ENCODE measurements at regions not wholly inside any gene's neighbourhood (a gene's known extent, or its start where the extent isn't known, plus 50 kb on each side); places are given as distances from the start of the nearest gene placed in this dataset.

DNA sequence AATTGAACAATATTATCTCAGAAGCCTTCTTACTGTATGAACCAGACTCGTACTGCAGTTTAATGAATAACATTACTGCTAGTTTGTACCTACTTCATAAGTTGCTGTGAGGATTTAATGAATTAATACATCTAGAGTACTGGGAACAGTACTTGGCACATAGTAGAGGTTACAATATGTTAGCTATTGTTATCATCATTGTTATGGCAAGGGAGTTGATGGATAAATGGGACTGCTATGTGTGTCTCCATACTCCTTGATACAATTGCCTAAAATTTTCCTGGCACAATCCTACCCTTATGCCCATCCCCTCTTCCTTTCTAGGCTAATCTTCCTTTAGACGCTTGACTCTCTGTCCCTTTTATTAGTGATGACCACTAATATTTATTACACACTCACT, 473.6 kb downstream of the MCTP2 start:
- intact Hi-C loops (cut with micrococcal nuclease; ENCODE audit: unreplicated experiment), result no loop called here
- FAIRE-seq (no peak), ATAC-seq (no peak), DNase-seq (ENCODE audit: low spot score) (no peak)
- Histone ChIP-seq H3K9ac (ENCODE audit: insufficient read depth, low read depth, low read length) (no peak overlapping the region), H4K20me1 (ENCODE audit: insufficient read depth, low read length) (no peaks in the 10 kb centered on the region), H3K27me3 (ENCODE audit: control insufficient read depth in 1 of 2, insufficient read depth in 2 of 2, low read length in 2 of 2) (no peaks in the 10 kb centered on the region), H3K4me2 (ENCODE audit: low read depth, low read length) (no peak overlapping the region), H3K79me2 (ENCODE audit: insufficient read depth, low read length) (no peaks in the 10 kb centered on the region), H2AFZ (ENCODE audit: low read length) (no peak overlapping the region), H3K36me3 (replicated peaks in 1 of 2; ENCODE audit: control insufficient read depth in 1 of 2, insufficient read depth in 2 of 2, low read length in 2 of 2) (no peaks in the 10 kb centered on the region), H3K27ac (ENCODE audit: extremely low read length, insufficient read depth, low read length) (no peak overlapping the region), H3K4me1 (ENCODE audit: insufficient read depth, low read length) (no peaks in the 10 kb centered on the region), H3K9me3 (ENCODE audit: low read length) (peaks cover 10% of the 10 kb centered on the region), H3K4me3 (replicated peaks in 1 of 3; ENCODE audit: insufficient read depth in 1 of 3, low read depth in 2 of 3, low read length in 3 of 3) (no peak overlapping the region)
- POLR2A ChIA-PET, result no interaction called here
- in situ Hi-C loops (cut with HindIII; ENCODE audit: extremely low pct_ligation_motif_present, low pct_unique_long_range_greater_than_20kb), result loop anchor here (25.0 kb wide), 1 partner anchor 107 kb away; no protein-coding TSS in a partner anchor
- CTCF ChIA-PET (ENCODE audit: low intra/inter-chr PET ratio, low total read pairs), result no interaction called here
- no TSS peak for BruUV-seq (replicated peaks)
- TF ChIP-seq ZNF549 (CRISPR knock-in tag; IDR thresholded peaks at IDR 0.05) (no peak), GATAD1 (CRISPR knock-in tag; IDR thresholded peaks at IDR 0.05) (no peak), ZBTB25 (CRISPR knock-in tag; IDR thresholded peaks at IDR 0.05) (no peak), TEAD3 (CRISPR knock-in tag; optimal IDR thresholded peaks at IDR 0.05; ENCODE audit: borderline replicate concordance) (no peak), FLYWCH1 (CRISPR knock-in tag; IDR thresholded peaks at IDR 0.05) (no peak), STAG1 (CRISPR knock-in tag; IDR thresholded peaks at IDR 0.05) (no peak)
- WGBS (ENCODE audit: low lambda C conversion rate), result 3% methylated on average over 2 of the region's 2 CpGs

- Histone ChIP-seq H3K9me3 (ENCODE audit: low read length) (peaks cover 10% of the 10 kb centered on the region), H3K27ac (ENCODE audit: extremely low read length, insufficient read depth, low read length) (no peak overlapping the region), H4K20me1 (ENCODE audit: insufficient read depth, low read length) (no peaks in the 10 kb centered on the region), H3K4me2 (ENCODE audit: low read depth, low read length) (no peak overlapping the region), H3K27me3 (ENCODE audit: control insufficient read depth in 1 of 2, insufficient read depth in 2 of 2, low read length in 2 of 2) (no peaks in the 10 kb centered on the region), H3K4me3 (replicated peaks in 1 of 3; ENCODE audit: insufficient read depth in 1 of 3, low read depth in 2 of 3, low read length in 3 of 3) (no peak overlapping the region), H2AFZ (ENCODE audit: low read length) (no peak overlapping the region), H3K9ac (ENCODE audit: insufficient read depth, low read depth, low read length) (no peak overlapping the region), H3K79me2 (ENCODE audit: insufficient read depth, low read length) (no peaks in the 10 kb centered on the region), H3K4me1 (ENCODE audit: insufficient read depth, low read length) (no peaks in the 10 kb centered on the region), H3K36me3 (replicated peaks in 1 of 2; ENCODE audit: control insufficient read depth in 1 of 2, insufficient read depth in 2 of 2, low read length in 2 of 2) (no peaks in the 10 kb centered on the region)
- FAIRE-seq, result no peak
- ChIA-PET POLR2A (no interaction called here), CTCF (ENCODE audit: low intra/inter-chr PET ratio, low total read pairs) (no interaction called here)
- no TSS peak for BruUV-seq (replicated peaks)
- in situ Hi-C loops (cut with HindIII; ENCODE audit: extremely low pct_ligation_motif_present, low pct_unique_long_range_greater_than_20kb), result loop anchor here (25.0 kb wide), 1 partner anchor 103 kb away; no protein-coding TSS in a partner anchor
- intact Hi-C loops (cut with micrococcal nuclease; ENCODE audit: unreplicated experiment), result no loop called here
- ATAC-seq, result no peak
- DNase-seq (ENCODE audit: low spot score), result no peak
- TF ChIP-seq GABPB1 (CRISPR knock-in tag; IDR thresholded peaks at IDR 0.05), result no peak
- no peak for TF ChIP-seq KLF9 (CRISPR knock-in tag; IDR thresholded peaks at IDR 0.05; ENCODE audit: low read depth)
- no peak for TF ChIP-seq NFE2L2 (IDR thresholded peaks at IDR 0.05; ENCODE audit: low read length)
- TF ChIP-seq NFE2L1 (CRISPR knock-in tag; IDR thresholded peaks at IDR 0.05; ENCODE audit: borderline replicate concordance), result no peak
- TF ChIP-seq, protein P1, sequence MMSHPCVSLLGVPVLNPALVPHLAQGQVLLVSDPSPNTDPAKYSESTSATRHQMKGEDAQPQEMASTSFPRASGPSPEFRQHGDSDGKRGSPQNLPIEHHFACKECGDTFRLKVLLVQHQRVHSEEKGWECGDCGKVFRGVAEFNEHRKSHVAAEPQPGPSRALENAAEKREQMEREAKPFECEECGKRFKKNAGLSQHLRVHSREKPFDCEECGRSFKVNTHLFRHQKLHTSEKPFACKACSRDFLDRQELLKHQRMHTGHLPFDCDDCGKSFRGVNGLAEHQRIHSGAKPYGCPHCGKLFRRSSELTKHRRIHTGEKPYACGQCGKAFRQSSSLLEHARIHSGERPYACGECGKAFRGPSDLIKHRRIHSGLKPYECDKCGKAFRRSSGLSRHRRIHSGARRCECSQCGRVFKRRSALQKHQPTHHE (CRISPR knock-in tag; IDR thresholded peaks at IDR 0.05; ENCODE audit: borderline replicate concordance), result no peak
- no peak for TF ChIP-seq DRAP1 (CRISPR knock-in tag; IDR thresholded peaks at IDR 0.05)
- TF ChIP-seq ZNF232 (CRISPR knock-in tag; IDR thresholded peaks at IDR 0.05; ENCODE audit: borderline replicate concordance), result no peak
- no peak for TF ChIP-seq ZNF296 (CRISPR knock-in tag; conservative IDR thresholded peaks at IDR 0.05)
- 9% methylated on average over 9 of the region's 9 CpGs for WGBS (ENCODE audit: low lambda C conversion rate)
These were observed 478.0 kb downstream of the MCTP2 start for GRCh38 chr15:94709319-94709718.
